Neural cell (in vitro differentiated cells): ENCODE measurements at regions not wholly inside any gene's neighbourhood (a gene's known extent, or its start where the extent isn't known, plus 50 kb on each side); places are given as distances from the start of the nearest gene placed in this dataset.

Experiments used
- H2AFZ ChIP-seq: fragments of 200-600, 300-800 bp; sonication (generic), shearing (Covaris generic); 2 replicates; pipeline ENCODE4 v1.6.0; 2014; ENCODE audit warnings: low read depth, mild to moderate bottlenecking, antibody characterized with exemption, low read length, moderate library complexity
- H3F3A ChIP-seq: fragments of 200-600 bp; shearing (Covaris generic); 2 replicates; pipeline ENCODE4 v1.6.1; 2016; ENCODE audit warnings: mild to moderate bottlenecking, moderate library complexity, mixed read lengths, antibody characterized with exemption, low read length; ENCODE audit not compliant: insufficient read depth, poor library complexity, severe bottlenecking
- H3K27ac ChIP-seq: fragments of 200-600, 300-800 bp; sonication (generic), shearing (Covaris generic); 2 replicates; pipeline ENCODE4 v1.5.1; 2014; ENCODE audit warnings: mild to moderate bottlenecking, low read length, moderate library complexity
- H3K27me3 ChIP-seq: fragments of 300-800, 200-600 bp; sonication (generic), shearing (Covaris generic); 2 replicates; pipeline ENCODE4 v1.6.0; 2014; ENCODE audit warnings: mild to moderate bottlenecking, low read depth, low read length, moderate library complexity; ENCODE audit not compliant: insufficient read depth
- H3K36me3 ChIP-seq: fragments of 300-800, 200-600 bp; sonication (generic), shearing (Covaris generic); 2 replicates; pipeline ENCODE4 v1.5.1; 2014; ENCODE audit warnings: mild to moderate bottlenecking, antibody characterized with exemption, low read length, moderate library complexity; ENCODE audit not compliant: insufficient read depth
- H3K4me2 ChIP-seq: fragments of 300-800, 200-600 bp; sonication (generic), shearing (Covaris generic); 2 replicates; pipeline ENCODE4 v1.6.0; 2014; ENCODE audit warnings: mild to moderate bottlenecking, low read length
- H3K4me3 ChIP-seq: fragments of 300-800, 200-600 bp; sonication (generic), shearing (Covaris generic); 2 replicates; pipeline ENCODE4 v1.5.1; 2014; ENCODE audit warnings: mild to moderate bottlenecking, low read length, moderate library complexity
- H3K79me2 ChIP-seq: fragments of 200-600 bp; shearing (Covaris generic); replicated peaks from 2 replicates; pipeline ENCODE4 v1.6.0; 2014; ENCODE audit warnings: mild to moderate bottlenecking, low read length, moderate library complexity; ENCODE audit not compliant: insufficient read depth
- H3K9ac ChIP-seq: fragments of 300-800, 200-600 bp; sonication (generic), shearing (Covaris generic); 2 replicates; pipeline ENCODE4 v1.6.1; 2016; ENCODE audit warnings: mild to moderate bottlenecking, low read length, mixed read lengths
- H3K9me2 ChIP-seq: fragments of 200-600 bp; shearing (Covaris generic); 2 replicates; pipeline ENCODE4 v1.6.1; 2016; ENCODE audit warnings: mild to moderate bottlenecking, low read length, mixed read lengths; ENCODE audit not compliant: insufficient read depth
- H3K9me3 ChIP-seq: fragments of 200-600, 300-800 bp; sonication (generic), shearing (Covaris generic); 2 replicates; pipeline ENCODE4 v1.6.1; 2016; ENCODE audit warnings: mild to moderate bottlenecking, mixed run types, low read length, moderate library complexity, mixed read lengths
- H4K20me1 ChIP-seq: fragments of 200-600 bp; shearing (Covaris generic); 2 replicates; pipeline ENCODE4 v1.6.1; 2016; ENCODE audit warnings: mild to moderate bottlenecking, mixed run types; ENCODE audit not compliant: insufficient read depth
- CTCF ChIP-seq: fragments of 450-650 bp; IDR thresholded peaks from 2 replicates; pipeline ENCODE4 v1.5.1; 2014; ENCODE audit warnings: antibody characterized with exemption, mild to moderate bottlenecking, moderate library complexity; ENCODE audit not compliant: poor library complexity, severe bottlenecking
- EP300 ChIP-seq: fragments of 450-650 bp; conservative IDR thresholded peaks from 2 replicates; pipeline ENCODE4 v1.6.1; 2014; ENCODE audit warnings: antibody characterized with exemption, mild to moderate bottlenecking, moderate library complexity; ENCODE audit not compliant: poor library complexity, severe bottlenecking
- EZH2 ChIP-seq: fragments of 200-600, 300-800 bp; shearing (Covaris generic), sonication (generic); IDR thresholded peaks from 2 replicates; pipeline ENCODE4 v1.6.1; 2014; ENCODE audit warnings: antibody characterized with exemption, low read length, borderline replicate concordance, mild to moderate bottlenecking; ENCODE audit not compliant: insufficient read depth, poor library complexity, severe bottlenecking
- MXI1 ChIP-seq: fragments of 450-650 bp; conservative IDR thresholded peaks from 2 replicates; pipeline ENCODE4 v1.6.1; 2014; ENCODE audit warnings: antibody characterized with exemption, mild to moderate bottlenecking; ENCODE audit not compliant: poor library complexity, severe bottlenecking
- POLR2AphosphoS5 ChIP-seq: IDR thresholded peaks from 2 replicates; pipeline ENCODE4 v1.6.1; 2012
- RAD21 ChIP-seq: fragments of 450-650 bp; conservative IDR thresholded peaks from 2 replicates; pipeline ENCODE4 v1.6.1; 2014; ENCODE audit warnings: antibody characterized with exemption, mild to moderate bottlenecking, moderate library complexity
- REST ChIP-seq: IDR thresholded peaks from 2 replicates; pipeline ENCODE4 v1.6.1; 2012; ENCODE audit warnings: borderline replicate concordance
- SMC3 ChIP-seq: fragments of 450-650 bp; conservative IDR thresholded peaks from 2 replicates; pipeline ENCODE4 v1.6.1; 2014; ENCODE audit warnings: antibody characterized with exemption, mild to moderate bottlenecking, moderate library complexity; ENCODE audit not compliant: poor library complexity
- TAF1 ChIP-seq: IDR thresholded peaks from 2 replicates; pipeline ENCODE4 v1.6.1; 2012; ENCODE audit warnings: low read depth

- no peak overlapping the region for H3K27ac ChIP-seq
- TF ChIP-seq REST (no peak), SMC3 (no peak), EZH2 (no peak), TAF1 (no peak), EP300 (no peak), RAD21 (no peak), MXI1 (no peak), CTCF (no peak), POLR2AphosphoS5 (no peak)
- H3F3A ChIP-seq, result no peaks in the 10 kb centered on the region
- H3K36me3 ChIP-seq, result no peaks in the 10 kb centered on the region
- H3K9ac ChIP-seq, result no peak overlapping the region
- H3K79me2 ChIP-seq, result no peaks in the 10 kb centered on the region
- no peaks in the 10 kb centered on the region for H3K9me2 ChIP-seq
- no peaks in the 10 kb centered on the region for H4K20me1 ChIP-seq
- no peaks in the 10 kb centered on the region for H3K27me3 ChIP-seq
- H3K4me3 ChIP-seq, result no peak overlapping the region
- H3K9me3 ChIP-seq, result no peaks in the 10 kb centered on the region
- no peak overlapping the region for H3K4me2 ChIP-seq
- no peak overlapping the region for H2AFZ ChIP-seq
Measured at GRCh38 chr15:46930426-46930825, 786.9 kb upstream of the SEMA6D start.

GRCh38 chr15:46933332-46933731 lies 784.0 kb upstream of the SEMA6D start:
- no peak overlapping the region for H3K4me3 ChIP-seq
- no peak for TF ChIP-seq SMC3
- TF ChIP-seq RAD21, result no peak
- no peak for TF ChIP-seq EZH2
- TF ChIP-seq POLR2AphosphoS5, result no peak
- TF ChIP-seq TAF1, result no peak
- TF ChIP-seq MXI1, result no peak
- no peak for TF ChIP-seq REST
- no peak for TF ChIP-seq EP300
- no peak for TF ChIP-seq CTCF
- H3K9ac ChIP-seq, result no peak overlapping the region
- no peaks in the 10 kb centered on the region for H3K9me3 ChIP-seq
- no peaks in the 10 kb centered on the region for H3K9me2 ChIP-seq
- no peaks in the 10 kb centered on the region for H3K27me3 ChIP-seq
- H3K4me2 ChIP-seq, result no peak overlapping the region
- no peaks in the 10 kb centered on the region for H3K79me2 ChIP-seq
- no peak overlapping the region for H3K27ac ChIP-seq
- no peaks in the 10 kb centered on the region for H3F3A ChIP-seq
- no peaks in the 10 kb centered on the region for H4K20me1 ChIP-seq
- no peak overlapping the region for H2AFZ ChIP-seq
- no peaks in the 10 kb centered on the region for H3K36me3 ChIP-seq
